Lower leg skin (tissue), 4 donors: ENCODE measurements at regions not wholly inside any gene's neighbourhood (a gene's known extent, or its start where the extent isn't known, plus 50 kb on each side); places are given as distances from the start of the nearest gene placed in this dataset.

Experiments
- DNase-seq, 2 donors: peaks; one replicate each; pipeline ENCODE4 v3.0.0-alpha.2; 2019; ENCODE audit warnings: low spot score in 2 of 2
- H3K4me3 ChIP-seq: fragments of 200-600 bp; sonication (generic); 2 replicates; pipeline ENCODE4 v1.5.1; 2017; ENCODE audit warnings: mild to moderate bottlenecking, low read depth; ENCODE audit not compliant: poor library complexity, severe bottlenecking
- CTCF ChIP-seq, 3 donors: fragments of 450-650 bp; IDR thresholded peaks; one replicate each; pipeline ENCODE4 v1.5.1; 2016; ENCODE audit warnings: antibody characterized with exemption in 3 of 3, mild to moderate bottlenecking in 3 of 3, moderate library complexity in 2 of 3
- POLR2A ChIP-seq, 2 donors: fragments of 450-650 bp; IDR thresholded peaks; one replicate each; pipeline ENCODE4 v1.6.1; 2016 to 2017; ENCODE audit warnings: antibody characterized with exemption in 2 of 2, mild to moderate bottlenecking in 1 of 2, moderate library complexity in 1 of 2
- WGBS, 2 donors: methylation state at CpG; one replicate each; pipeline ENCODE4 v1.1.5; 2018; 5-methylcytosine and 5-hydroxymethylcytosine counted together
- intact Hi-C: fragments of 100-400 bp; cut with DNase I; formaldehyde crosslinking; loops from one replicate; pipeline ENCODE4 v1.15.0; 2023; ENCODE audit warnings: low total_unique reads

GRCh38 chr10:3714531-3714930 lies 70.5 kb downstream of the KLF6 start:
- intact Hi-C loops, result no loop called here
- WGBS, 2 donors, result 44 to 51% methylated on average over 6 of the region's 6 CpGs

GRCh38 chr10:3712707-3713106 lies 72.3 kb downstream of the KLF6 start:
- H3K4me3 ChIP-seq, result no peak overlapping the region
- no peak for DNase-seq
- TF ChIP-seq POLR2A (IDR thresholded peaks at IDR 0.05) (no peak), CTCF (IDR thresholded peaks at IDR 0.05) (no peak)
- WGBS, 2 donors, result 86 to 98% methylated on average over 1 of the region's 1 CpG
- intact Hi-C loops, result no loop called here

More at GRCh38 chr10:3714531-3714930, 70.5 kb downstream of the KLF6 start:
- no peak overlapping the region for H3K4me3 ChIP-seq
- no peak for TF ChIP-seq POLR2A (IDR thresholded peaks at IDR 0.05)
- no peak for DNase-seq

- no peak overlapping the region for H3K4me3 ChIP-seq
- TF ChIP-seq POLR2A (IDR thresholded peaks at IDR 0.05) (no peak), CTCF (IDR thresholded peaks at IDR 0.05) (no peak)
- intact Hi-C loops, result no loop called here
- no peak for DNase-seq
Observed at GRCh38 chr10:3711918-3712317, 73.1 kb downstream of the KLF6 start.

GRCh38 chr10:3710764-3711163 lies 74.2 kb downstream of the KLF6 start:
- no peak for DNase-seq
- H3K4me3 ChIP-seq, result no peak overlapping the region
- 67 to 82% methylated on average over 3 of the region's 3 CpGs for WGBS, 2 donors
- TF ChIP-seq CTCF (IDR thresholded peaks at IDR 0.05) (no peak), POLR2A (IDR thresholded peaks at IDR 0.05) (no peak)
- intact Hi-C loops, result no loop called here

- H3K4me3 ChIP-seq, result no peak overlapping the region
- no peak for DNase-seq
- 67 to 88% methylated on average over 4 of the region's 4 CpGs for WGBS, 2 donors
- TF ChIP-seq POLR2A (IDR thresholded peaks at IDR 0.05) (no peak), CTCF (IDR thresholded peaks at IDR 0.05) (no peak)
- intact Hi-C loops, result no loop called here
Observed at GRCh38 chr10:3709456-3710060, 75.5 kb downstream of the KLF6 start.

GRCh38 chr10:3708852-3709251 lies 76.2 kb downstream of the KLF6 start:
- H3K4me3 ChIP-seq, result no peak overlapping the region
- TF ChIP-seq CTCF (IDR thresholded peaks at IDR 0.05), result no peak
- no peak for TF ChIP-seq POLR2A (IDR thresholded peaks at IDR 0.05)
- 69 to 70% methylated on average over 6 of the region's 6 CpGs for WGBS, 2 donors
- intact Hi-C loops, result no loop called here
- no peak for DNase-seq
